GM21367 (cell line): ENCODE measurements at regions not wholly inside any gene's neighbourhood (a gene's known extent, or its start where the extent isn't known, plus 50 kb on each side); places are given as distances from the start of the nearest gene placed in this dataset.
"Not testable (repeated sequence)": the region's sequence is repeated elsewhere in the genome, so short reads cannot be mapped to it uniquely, and the experiment has no call there.

Experiments
- ATAC-seq: cut with Tn5 transposase; IDR thresholded peaks from one replicate; pipeline ENCODE4 v1.9.1; 2021; ENCODE audit not compliant: unreplicated experiment

- no peak for ATAC-seq
Observed at GRCh38 chr21:36591326-36591970, 107.5 kb upstream of the SIM2 start.

GRCh38 chr21:36596174-36596573 lies 102.7 kb upstream of the SIM2 start:
- ATAC-seq, result no peak

DNA sequence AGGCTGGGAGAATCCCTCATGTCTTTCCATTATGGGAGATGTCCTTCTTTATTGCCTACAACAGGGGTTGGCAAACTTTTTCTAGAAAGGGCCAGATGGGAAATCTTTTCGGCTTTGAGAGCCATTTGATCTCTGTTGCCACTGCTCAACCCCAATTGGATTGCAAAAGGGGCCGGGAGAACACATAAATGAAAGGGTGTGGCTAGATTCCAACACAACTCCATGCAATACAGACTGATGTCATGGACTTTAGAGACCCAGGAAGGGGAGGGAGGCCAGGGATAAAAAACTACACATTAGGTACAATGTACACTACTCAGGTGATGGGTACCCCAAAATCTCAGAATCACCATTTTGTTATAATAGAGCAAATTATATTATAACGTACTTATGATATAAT lies 97.6 kb upstream of the SIM2 start:
- ATAC-seq, result no peak

- no peak for ATAC-seq
Observed at GRCh38 chr21:36602735-36603134, 96.2 kb upstream of the SIM2 start.

GRCh38 chr21:36603221-36603620 lies 95.7 kb upstream of the SIM2 start:
- no peak for ATAC-seq

DNA sequence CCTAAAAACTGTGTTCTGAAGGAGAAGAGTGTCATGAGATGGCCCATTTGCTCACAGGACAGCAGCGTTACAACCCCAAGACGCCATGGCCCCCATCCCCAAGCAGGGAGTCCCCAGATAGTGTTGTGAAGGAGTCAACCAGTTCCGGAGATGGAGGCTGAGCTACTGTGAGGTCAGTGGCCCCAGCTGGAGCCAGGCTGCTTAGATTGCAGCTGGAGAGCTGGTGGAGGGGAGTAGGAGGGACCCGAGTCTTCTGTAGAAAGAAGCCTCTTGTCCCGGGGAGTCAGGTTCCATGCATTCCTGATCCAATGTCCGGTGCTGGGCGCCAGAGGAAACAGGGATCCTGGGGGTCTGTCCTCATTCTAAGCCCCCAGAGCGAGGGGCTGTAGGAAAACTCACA lies 93.5 kb upstream of the SIM2 start:
- ATAC-seq, result no peak

- no peak for ATAC-seq
Observed at GRCh38 chr21:36606287-36606982, 92.5 kb upstream of the SIM2 start.

DNA sequence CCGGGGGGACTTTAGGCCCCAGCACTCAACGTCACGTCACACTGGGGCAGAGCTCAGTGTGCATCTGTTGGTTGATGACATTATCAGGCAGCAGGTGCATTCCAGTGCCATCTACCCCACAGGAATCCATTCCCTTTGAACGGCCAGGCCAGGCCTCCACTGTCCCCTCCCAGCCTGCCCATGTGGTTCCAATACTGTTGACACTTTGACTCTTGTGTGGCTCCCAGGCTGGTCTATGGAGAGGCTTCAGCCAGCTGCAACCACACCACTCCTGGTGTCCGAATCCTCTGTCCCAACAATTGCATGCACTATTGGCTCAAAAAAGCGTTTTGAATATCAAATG lies 92.0 kb upstream of the SIM2 start:
- no peak for ATAC-seq

DNA sequence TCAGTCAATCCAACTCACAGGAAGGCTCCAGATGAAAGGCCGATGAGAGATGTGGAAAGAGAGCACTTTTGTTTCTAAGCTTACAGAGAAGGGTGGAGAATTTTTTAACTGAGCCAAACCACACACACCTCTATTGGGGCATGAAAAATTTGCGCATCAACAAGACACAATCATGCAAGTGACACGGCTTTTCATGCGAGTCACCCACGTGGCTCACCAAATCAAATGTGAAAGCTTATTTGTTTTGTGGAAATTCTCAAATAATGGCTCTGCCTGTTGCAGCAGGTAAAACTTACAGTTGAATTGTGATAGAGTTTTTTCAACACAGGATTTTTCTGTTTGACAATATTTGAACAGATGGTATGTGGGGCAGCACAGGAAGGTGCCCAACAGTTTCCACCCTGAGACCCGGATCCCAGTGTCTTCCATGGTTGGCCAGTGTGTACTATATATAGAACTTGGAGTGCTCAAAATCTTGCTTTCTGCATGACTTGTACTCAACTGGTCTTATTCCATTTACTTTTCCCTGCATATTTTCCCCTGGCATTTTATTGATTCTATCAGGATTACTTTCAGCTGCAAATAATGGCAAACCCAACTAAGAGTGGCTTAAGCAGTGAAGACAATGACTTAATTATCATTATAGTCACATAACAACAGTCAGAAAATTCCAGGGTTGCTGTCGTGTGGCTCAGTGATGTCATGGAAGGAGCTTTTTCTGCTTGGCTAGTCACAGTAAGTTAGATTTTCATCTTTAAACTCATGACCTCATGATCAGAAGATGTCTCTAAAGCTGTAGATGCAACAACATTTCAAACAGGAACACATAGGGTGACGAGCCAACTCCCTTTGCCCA lies 90.6 kb upstream of the SIM2 start:
- no peak for ATAC-seq

GRCh38 chr21:36608897-36609225 lies 90.1 kb upstream of the SIM2 start:
- no peak for ATAC-seq

DNA sequence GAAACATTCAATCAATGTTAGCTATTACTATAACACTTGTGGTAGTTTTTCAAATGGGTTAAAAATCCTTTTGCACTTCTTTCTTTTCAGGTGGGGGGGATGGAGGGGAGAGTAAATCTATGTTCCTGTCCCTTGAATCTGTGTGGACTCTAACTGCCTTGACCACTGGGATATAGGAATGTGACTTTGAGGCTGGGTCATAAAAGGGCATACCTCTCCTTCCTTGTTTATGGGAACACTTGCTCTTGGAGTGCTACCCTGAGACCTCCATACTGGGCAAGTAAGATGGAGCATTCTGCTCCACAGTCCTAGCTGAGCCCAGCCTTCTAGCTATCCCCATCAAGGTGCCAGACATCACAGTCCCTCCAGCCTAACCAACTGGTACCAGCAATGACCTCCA lies 89.3 kb upstream of the SIM2 start:
- ATAC-seq, result no peak

DNA sequence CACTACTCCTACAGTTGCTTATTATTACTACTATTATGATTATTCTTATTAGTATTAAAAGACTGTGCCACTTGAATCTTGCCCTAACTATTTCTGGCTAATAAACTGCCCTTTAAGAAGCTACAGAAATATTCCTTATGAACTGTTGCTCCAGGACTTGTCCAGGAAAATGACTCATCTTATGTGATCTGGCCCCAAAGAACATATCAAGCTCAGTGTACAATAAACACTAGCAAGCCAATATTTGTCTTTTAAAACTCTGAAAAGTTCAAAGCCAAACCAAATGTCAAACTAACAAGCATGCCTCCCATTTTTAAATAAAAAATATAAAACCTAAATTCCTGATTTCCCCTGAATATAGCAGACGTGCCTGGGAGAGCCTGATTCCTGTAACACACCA lies 88.7 kb upstream of the SIM2 start:
- ATAC-seq, result no peak

- no peak for ATAC-seq
Observed at GRCh38 chr21:36610935-36611334, 88.0 kb upstream of the SIM2 start.

- no peak for ATAC-seq
Observed at GRCh38 chr21:36611379-36611778, 87.5 kb upstream of the SIM2 start.

DNA sequence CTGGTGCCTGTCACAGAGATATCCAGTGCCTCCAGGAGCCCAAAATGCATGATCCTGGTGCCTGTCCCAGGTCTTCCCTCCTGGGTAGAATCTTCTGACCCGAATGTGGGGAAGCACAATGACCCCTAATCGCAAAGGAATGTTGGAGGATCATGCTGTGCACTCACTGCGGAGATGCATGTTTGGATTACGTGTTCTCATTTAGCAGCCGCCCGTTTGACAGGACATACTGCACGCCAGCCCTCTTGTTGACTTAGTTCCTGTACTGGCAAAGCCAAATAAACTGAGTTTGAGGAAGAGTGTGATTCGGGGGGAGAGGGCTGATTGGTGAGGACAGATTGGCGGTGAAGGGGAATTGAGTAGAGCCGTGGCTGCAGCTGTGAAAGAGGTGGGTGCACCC lies 85.9 kb upstream of the SIM2 start:
- ATAC-seq, result no peak

DNA sequence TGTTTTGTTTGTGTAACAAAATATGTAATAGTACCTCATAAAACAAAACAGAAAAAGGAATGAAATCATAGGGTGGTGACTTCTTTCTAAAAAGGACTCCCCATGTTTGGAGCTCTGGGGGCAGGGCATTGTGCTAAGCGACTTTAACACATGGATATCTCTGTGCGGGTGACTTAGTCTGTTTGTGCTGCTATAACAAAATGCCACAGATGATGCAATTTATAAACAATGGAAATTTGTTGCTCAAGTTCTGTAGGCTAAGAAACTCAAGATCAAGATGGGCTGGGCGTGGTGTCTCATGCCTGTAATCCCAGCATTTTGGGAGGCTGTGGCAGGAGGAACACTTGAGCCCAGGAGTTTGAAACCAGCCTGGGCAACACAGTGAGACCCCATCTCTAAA lies 85.4 kb upstream of the SIM2 start:
- no peak for ATAC-seq

- ATAC-seq, result no peak
Observed at GRCh38 chr21:36615274-36615964, 83.5 kb upstream of the SIM2 start.

- ATAC-seq, result not testable (repeated sequence)
Observed at GRCh38 chr21:36616773-36617172, 82.1 kb upstream of the SIM2 start.

DNA sequence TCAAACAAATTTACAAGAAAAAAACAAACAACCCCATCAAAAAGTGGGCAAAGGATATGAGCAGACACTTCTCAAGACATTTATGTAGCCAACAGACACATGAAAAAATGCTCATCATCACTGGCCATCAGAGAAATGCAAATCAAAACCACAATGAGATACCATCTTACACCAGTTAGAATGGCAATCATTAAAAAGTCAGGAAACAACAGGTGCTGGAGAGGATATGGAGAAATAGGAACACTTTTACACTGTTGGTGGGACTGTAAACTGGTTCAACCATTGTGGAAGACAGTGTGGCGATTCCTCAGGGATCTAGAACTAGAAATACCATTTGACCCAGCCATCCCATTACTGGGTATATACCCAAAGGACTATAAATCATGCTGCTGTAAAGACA lies 77.1 kb upstream of the SIM2 start:
- not testable (repeated sequence) for ATAC-seq

DNA sequence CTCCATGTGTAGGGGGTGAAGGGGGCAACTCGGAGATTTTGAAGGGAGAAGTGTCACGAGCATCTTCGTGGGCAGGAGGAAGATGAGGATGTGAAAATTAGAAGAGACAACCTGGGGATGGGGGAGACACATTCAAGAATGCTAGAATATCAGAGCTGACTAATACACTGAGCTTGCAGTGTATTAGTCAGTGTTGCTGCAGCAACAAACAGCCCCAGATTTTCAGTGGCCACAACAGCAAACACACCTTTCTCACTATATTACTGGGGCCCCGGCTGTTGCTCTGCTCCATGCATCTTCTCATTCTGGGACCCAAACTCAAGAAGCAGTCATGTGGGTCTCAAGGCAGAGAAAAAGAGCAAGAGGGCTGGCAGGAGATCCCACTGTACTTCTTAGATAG lies 74.8 kb upstream of the SIM2 start:
- no peak for ATAC-seq

- no peak for ATAC-seq
Observed at GRCh38 chr21:36626791-36627190, 72.1 kb upstream of the SIM2 start.

DNA sequence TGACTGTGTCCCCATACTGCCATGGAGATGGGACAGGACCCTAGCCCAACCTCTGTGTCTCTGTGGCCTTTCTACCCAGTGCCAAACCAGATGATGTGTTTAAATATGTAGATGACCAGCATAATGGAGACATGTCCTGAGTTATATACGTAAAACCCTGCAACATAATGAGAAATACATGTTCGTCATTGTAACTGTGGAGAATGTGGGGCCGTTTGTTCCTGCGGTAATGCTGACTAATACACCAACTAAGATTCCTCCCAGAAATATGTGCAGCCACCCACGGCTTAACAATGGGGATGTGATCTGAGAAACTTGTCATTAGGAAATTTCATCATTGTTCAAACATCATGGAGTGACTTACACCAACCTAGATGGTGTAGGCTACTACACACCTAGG lies 71.7 kb upstream of the SIM2 start:
- no peak for ATAC-seq
